Stimulated activated naive CD4-positive, alpha-beta T cell (primary cell): ENCODE measurements at regions not wholly inside any gene's neighbourhood (a gene's known extent, or its start where the extent isn't known, plus 50 kb on each side); places are given as distances from the start of the nearest gene placed in this dataset.
"Not testable (repeated sequence)": the region's sequence is repeated elsewhere in the genome, so short reads cannot be mapped to it uniquely, and the experiment has no call there.

Source experiments
- DNase-seq, 6 experiments: peaks; one replicate each; lab custom pipeline; 2025; lab: John Stamatoyannopoulos, UW

- no peak for DNase-seq
These were observed 93.2 kb downstream of the TEX29 start for GRCh38 chr13:111413407-111414187.

- DNase-seq = no peak
These were observed 93.9 kb downstream of the TEX29 start for GRCh38 chr13:111414341-111414740.

GRCh38 chr13:111415246-111415645 lies 94.8 kb downstream of the TEX29 start:
- DNase-seq = no peak

GRCh38 chr13:111415765-111416164 lies 95.3 kb downstream of the TEX29 start:
- no peak for DNase-seq

- DNase-seq = no peak
These were observed 97.7 kb downstream of the TEX29 start for GRCh38 chr13:111418101-111418500.

- no peak for DNase-seq
These were observed 99.9 kb downstream of the TEX29 start for GRCh38 chr13:111420113-111420876.

GRCh38 chr13:111421216-111421615 lies 100.8 kb downstream of the TEX29 start:
- DNase-seq = no peak

- DNase-seq = no peak
These were observed 101.9 kb downstream of the TEX29 start for GRCh38 chr13:111422348-111422747.

- DNase-seq = no peak
These were observed 102.8 kb downstream of the TEX29 start for GRCh38 chr13:111423168-111423785.

- DNase-seq = no peak
These were observed 103.7 kb downstream of the TEX29 start for GRCh38 chr13:111424134-111424533.

- DNase-seq = no peak
These were observed 104.9 kb downstream of the TEX29 start for GRCh38 chr13:111425326-111425725.

- DNase-seq = peak in 4 of 6 experiments; percentile 11 to 51 (median 24)
These were observed 108.7 kb downstream of the TEX29 start for GRCh38 chr13:111429064-111429558.

- DNase-seq = no peak
These were observed 110.8 kb downstream of the TEX29 start for GRCh38 chr13:111431206-111431605.

GRCh38 chr13:111434578-111435159 lies 114.2 kb downstream of the TEX29 start:
- no peak for DNase-seq

- DNase-seq = no peak
These were observed 116.0 kb downstream of the TEX29 start for GRCh38 chr13:111436446-111436845.

- DNase-seq = no peak
These were observed 117.0 kb downstream of the TEX29 start for GRCh38 chr13:111437417-111437816.

- no peak for DNase-seq
These were observed 117.6 kb downstream of the TEX29 start for GRCh38 chr13:111437856-111438547.

GRCh38 chr13:111440492-111440891 lies 120.0 kb downstream of the TEX29 start:
- DNase-seq = not testable (repeated sequence)

GRCh38 chr13:111443981-111444380 lies 123.5 kb downstream of the TEX29 start:
- no peak for DNase-seq

GRCh38 chr13:111448504-111448903 lies 128.1 kb downstream of the TEX29 start:
- no peak for DNase-seq

- no peak for DNase-seq
These were observed 128.6 kb downstream of the TEX29 start for GRCh38 chr13:111449041-111449440.

GRCh38 chr13:111451402-111451801 lies 131.0 kb downstream of the TEX29 start:
- DNase-seq = no peak
